ENCODE measurements at regions not wholly inside any gene's neighbourhood (a gene's known extent, or its start where the extent isn't known, plus 50 kb on each side); places are given as distances from the start of the nearest gene placed in this dataset.

DNA sequence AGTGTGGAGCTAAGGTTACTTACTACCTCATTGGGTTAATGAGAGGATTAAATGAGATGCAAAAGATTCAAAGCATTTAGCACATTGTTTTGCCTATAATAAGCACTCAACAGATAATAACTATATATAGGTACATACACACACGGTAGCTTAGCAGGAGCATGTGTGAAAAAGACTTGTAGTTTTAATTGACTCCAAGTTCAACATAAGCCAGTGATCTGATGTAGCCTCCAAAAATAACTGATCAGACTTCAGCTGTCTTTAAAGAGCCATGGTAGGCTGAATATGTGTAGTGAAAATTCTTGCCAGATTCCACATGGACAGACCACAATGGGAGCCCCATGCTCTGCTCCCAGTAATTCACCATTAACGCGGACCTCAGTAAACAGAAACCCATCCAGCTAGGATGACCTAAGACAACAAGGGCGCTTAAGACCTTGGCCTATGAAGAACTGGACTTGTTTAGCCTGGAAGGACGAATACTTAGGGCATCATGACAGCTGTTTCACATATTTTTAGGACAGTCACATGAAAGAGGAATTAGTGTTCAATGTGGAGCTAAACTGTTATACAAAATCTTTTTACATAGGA lies 115.1 kb upstream of the ZNF366 start:
- intact Hi-C loops (cut with micrococcal nuclease) = loop anchor here (10.0 kb wide), 1 partner anchor 63 kb away; no protein-coding TSS in a partner anchor
- no peak overlapping the region for H3K27ac Mint-ChIP-seq (ENCODE audit: low read depth, unreplicated experiment)
- peaks cover 18% of the 10 kb centered on the region for H3K4me1 Mint-ChIP-seq (ENCODE audit: insufficient read depth, unreplicated experiment)
- no peak for DNase-seq (ENCODE audit: unreplicated experiment)
- ChIA-PET CTCF (interaction anchor here (0.6 to 1.8 kb wide), 4 partner anchors 10 to 249 kb away, joined by 3 to 7 read pairs (median 4); no protein-coding TSS in a partner anchor), POLR2A (interaction anchor here (1.0 to 1.2 kb wide), 2 partner anchors 138 to 209 kb away, joined by 3 to 4 read pairs; no protein-coding TSS in a partner anchor)
- TF ChIP-seq, protein P1, sequence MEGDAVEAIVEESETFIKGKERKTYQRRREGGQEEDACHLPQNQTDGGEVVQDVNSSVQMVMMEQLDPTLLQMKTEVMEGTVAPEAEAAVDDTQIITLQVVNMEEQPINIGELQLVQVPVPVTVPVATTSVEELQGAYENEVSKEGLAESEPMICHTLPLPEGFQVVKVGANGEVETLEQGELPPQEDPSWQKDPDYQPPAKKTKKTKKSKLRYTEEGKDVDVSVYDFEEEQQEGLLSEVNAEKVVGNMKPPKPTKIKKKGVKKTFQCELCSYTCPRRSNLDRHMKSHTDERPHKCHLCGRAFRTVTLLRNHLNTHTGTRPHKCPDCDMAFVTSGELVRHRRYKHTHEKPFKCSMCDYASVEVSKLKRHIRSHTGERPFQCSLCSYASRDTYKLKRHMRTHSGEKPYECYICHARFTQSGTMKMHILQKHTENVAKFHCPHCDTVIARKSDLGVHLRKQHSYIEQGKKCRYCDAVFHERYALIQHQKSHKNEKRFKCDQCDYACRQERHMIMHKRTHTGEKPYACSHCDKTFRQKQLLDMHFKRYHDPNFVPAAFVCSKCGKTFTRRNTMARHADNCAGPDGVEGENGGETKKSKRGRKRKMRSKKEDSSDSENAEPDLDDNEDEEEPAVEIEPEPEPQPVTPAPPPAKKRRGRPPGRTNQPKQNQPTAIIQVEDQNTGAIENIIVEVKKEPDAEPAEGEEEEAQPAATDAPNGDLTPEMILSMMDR (IDR thresholded peaks at IDR 0.05; ENCODE audit: unreplicated experiment) = no peak
- H3K4me3 Mint-ChIP-seq (ENCODE audit: unreplicated experiment) = no peak overlapping the region
- H3K36me3 Mint-ChIP-seq (ENCODE audit: insufficient read depth, unreplicated experiment) = no peaks in the 10 kb centered on the region
- H3K27me3 Mint-ChIP-seq (ENCODE audit: insufficient read depth, unreplicated experiment) = no peaks in the 10 kb centered on the region
- no TSS peak for BruUV-seq (replicated peaks)
- no peaks in the 10 kb centered on the region for H3K9me3 Mint-ChIP-seq (ENCODE audit: unreplicated experiment)

DNA sequence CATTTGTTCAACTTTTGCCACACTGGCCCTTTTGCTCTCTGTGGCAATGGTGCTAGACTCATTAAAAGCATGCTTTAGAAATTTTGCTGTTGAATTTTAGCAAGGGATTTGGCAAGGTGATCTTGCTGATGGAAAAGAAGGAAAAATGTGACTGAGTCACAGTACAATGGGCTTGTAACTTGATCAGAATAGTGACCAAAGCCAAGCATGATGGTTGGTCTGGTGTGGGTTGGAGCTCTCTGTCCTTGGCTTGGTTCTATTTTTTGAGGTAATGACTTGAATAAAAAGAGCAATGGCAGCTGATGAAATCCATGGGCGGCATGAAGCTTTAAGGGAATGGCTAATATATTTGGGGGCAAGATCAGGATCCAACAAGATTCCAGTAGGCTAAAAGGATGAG lies 114.4 kb upstream of the ZNF366 start:
- intact Hi-C loops (cut with micrococcal nuclease) = loop anchor here (10.0 kb wide), 1 partner anchor 63 kb away; no protein-coding TSS in a partner anchor
- TF ChIP-seq, protein P1 (IDR thresholded peaks at IDR 0.05; ENCODE audit: unreplicated experiment) = no peak
- H3K36me3 Mint-ChIP-seq (ENCODE audit: insufficient read depth, unreplicated experiment) = no peaks in the 10 kb centered on the region
- no peaks in the 10 kb centered on the region for H3K9me3 Mint-ChIP-seq (ENCODE audit: unreplicated experiment)
- H3K4me3 Mint-ChIP-seq (ENCODE audit: unreplicated experiment) = no peak overlapping the region
- H3K27ac Mint-ChIP-seq (ENCODE audit: low read depth, unreplicated experiment) = no peak overlapping the region
- CTCF ChIA-PET = interaction anchor here (0.6 to 1.8 kb wide), 4 partner anchors 9 to 250 kb away, joined by 3 to 7 read pairs (median 4); no protein-coding TSS in a partner anchor
- DNase-seq (ENCODE audit: unreplicated experiment) = no peak
- peaks cover 18% of the 10 kb centered on the region for H3K4me1 Mint-ChIP-seq (ENCODE audit: insufficient read depth, unreplicated experiment)
- POLR2A ChIA-PET = interaction anchor here (1.0 to 1.2 kb wide), 2 partner anchors 138 to 210 kb away, joined by 3 to 4 read pairs; no protein-coding TSS in a partner anchor
- no TSS peak for BruUV-seq (replicated peaks)
- no peaks in the 10 kb centered on the region for H3K27me3 Mint-ChIP-seq (ENCODE audit: insufficient read depth, unreplicated experiment)

DNA sequence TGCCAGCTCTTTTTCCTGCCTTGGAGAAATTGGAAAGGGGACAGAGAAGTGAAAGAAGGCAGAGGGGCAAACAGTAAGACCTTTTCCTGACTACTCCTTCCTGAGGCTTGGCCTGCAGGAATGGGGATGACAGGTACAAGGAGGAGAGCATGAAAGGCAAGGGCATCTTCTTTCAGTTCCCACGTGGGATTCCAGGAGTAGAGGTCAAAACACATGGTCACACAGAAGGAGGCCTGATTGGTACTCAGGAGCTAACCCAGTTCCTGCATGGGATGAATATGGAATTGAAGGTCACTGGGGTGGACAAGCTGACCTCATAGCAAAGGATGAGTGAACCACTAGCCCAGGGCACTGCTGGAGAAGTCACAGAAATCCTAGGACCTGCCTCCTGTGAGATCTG lies 112.5 kb upstream of the ZNF366 start:
- ChIA-PET CTCF (interaction anchor here (1.0 kb wide), 1 partner anchor 9 kb away, joined by 4 read pairs; no protein-coding TSS in a partner anchor), POLR2A (no interaction called here)
- H3K4me3 Mint-ChIP-seq (ENCODE audit: unreplicated experiment) = no peak overlapping the region
- H3K27ac Mint-ChIP-seq (ENCODE audit: low read depth, unreplicated experiment) = no peak overlapping the region
- intact Hi-C loops (cut with micrococcal nuclease) = loop anchor here (10.0 kb wide), 1 partner anchor 65 kb away; no protein-coding TSS in a partner anchor
- no peaks in the 10 kb centered on the region for H3K9me3 Mint-ChIP-seq (ENCODE audit: unreplicated experiment)
- no peaks in the 10 kb centered on the region for H3K27me3 Mint-ChIP-seq (ENCODE audit: insufficient read depth, unreplicated experiment)
- H3K36me3 Mint-ChIP-seq (ENCODE audit: insufficient read depth, unreplicated experiment) = no peaks in the 10 kb centered on the region
- peaks cover 15% of the 10 kb centered on the region for H3K4me1 Mint-ChIP-seq (ENCODE audit: insufficient read depth, unreplicated experiment)
- no TSS peak for BruUV-seq (replicated peaks)
- TF ChIP-seq, protein P1 (IDR thresholded peaks at IDR 0.05; ENCODE audit: unreplicated experiment) = no peak
- DNase-seq (ENCODE audit: unreplicated experiment) = no peak

DNA sequence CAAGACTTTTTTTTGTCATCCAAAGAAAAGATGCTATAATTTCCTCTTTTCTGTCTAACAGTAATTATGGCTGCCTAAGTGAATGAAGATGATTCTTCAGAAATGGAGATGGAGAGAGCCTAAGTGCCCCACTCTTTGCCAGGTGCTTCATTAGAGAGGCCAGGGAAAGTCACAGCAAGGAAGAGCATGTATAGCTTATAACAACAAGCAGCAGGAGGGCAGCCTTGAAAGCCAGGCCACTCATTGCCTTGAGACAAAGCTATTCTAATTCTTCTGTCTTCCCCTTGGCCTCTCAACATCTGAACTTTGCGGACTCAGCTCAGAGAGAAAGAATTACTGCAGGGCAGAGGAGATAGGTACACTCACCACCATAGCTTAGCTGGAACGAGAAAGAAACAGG lies 112.0 kb upstream of the ZNF366 start:
- Mint-ChIP-seq H3K4me1 (ENCODE audit: insufficient read depth, unreplicated experiment) (peaks cover 11% of the 10 kb centered on the region), H3K27ac (ENCODE audit: low read depth, unreplicated experiment) (no peak overlapping the region), H3K4me3 (ENCODE audit: unreplicated experiment) (no peak overlapping the region), H3K9me3 (ENCODE audit: unreplicated experiment) (no peaks in the 10 kb centered on the region), H3K36me3 (ENCODE audit: insufficient read depth, unreplicated experiment) (no peaks in the 10 kb centered on the region), H3K27me3 (ENCODE audit: insufficient read depth, unreplicated experiment) (no peaks in the 10 kb centered on the region)
- no peak for DNase-seq (ENCODE audit: unreplicated experiment)
- ChIA-PET CTCF (no interaction called here), POLR2A (no interaction called here)
- intact Hi-C loops (cut with micrococcal nuclease) = no loop called here
- BruUV-seq (replicated peaks) = no TSS peak
- TF ChIP-seq, protein P1 (IDR thresholded peaks at IDR 0.05; ENCODE audit: unreplicated experiment) = no peak

Measured in MCF 10A (cell line).